ENCODE measurements at regions not wholly inside any gene's neighbourhood (a gene's known extent, or its start where the extent isn't known, plus 50 kb on each side); places are given as distances from the start of the nearest gene placed in this dataset.

DNA sequence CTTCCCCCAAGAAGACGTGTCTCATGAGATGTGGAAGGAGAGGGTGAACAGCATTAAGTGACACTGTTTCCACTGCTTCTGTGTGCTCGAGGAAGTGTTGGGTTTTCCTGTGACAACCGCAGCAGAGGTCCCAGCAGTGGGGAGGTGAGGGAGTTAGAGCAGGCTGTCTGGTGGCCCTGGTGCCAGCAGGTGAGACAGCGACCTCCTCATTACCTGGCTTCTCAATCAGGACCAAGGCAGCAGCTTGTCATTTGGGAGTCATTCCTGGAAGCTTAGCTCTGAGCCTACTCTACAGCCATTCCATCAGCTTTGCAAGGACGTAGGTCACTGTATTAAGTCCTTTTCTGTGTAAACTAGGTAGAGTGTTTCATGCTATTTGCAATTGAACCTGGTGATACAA lies 63.3 kb upstream of the RGMA start:
- H3K4me3 Mint-ChIP-seq: no peak overlapping the region
- peaks cover 18 to 42% of the 10 kb centered on the region in 2 donors for H3K27me3 Mint-ChIP-seq
- H3K4me1 Mint-ChIP-seq: no peaks in the 10 kb centered on the region
- DNase-seq (no peak), ATAC-seq (replicated peaks) (no peak)
- no peaks in the 10 kb centered on the region for H3K36me3 Mint-ChIP-seq
- no peak overlapping the region for H3K27ac Mint-ChIP-seq
- peaks cover 4% of the 10 kb centered on the region in 2 donors for H3K9me3 Mint-ChIP-seq

DNA sequence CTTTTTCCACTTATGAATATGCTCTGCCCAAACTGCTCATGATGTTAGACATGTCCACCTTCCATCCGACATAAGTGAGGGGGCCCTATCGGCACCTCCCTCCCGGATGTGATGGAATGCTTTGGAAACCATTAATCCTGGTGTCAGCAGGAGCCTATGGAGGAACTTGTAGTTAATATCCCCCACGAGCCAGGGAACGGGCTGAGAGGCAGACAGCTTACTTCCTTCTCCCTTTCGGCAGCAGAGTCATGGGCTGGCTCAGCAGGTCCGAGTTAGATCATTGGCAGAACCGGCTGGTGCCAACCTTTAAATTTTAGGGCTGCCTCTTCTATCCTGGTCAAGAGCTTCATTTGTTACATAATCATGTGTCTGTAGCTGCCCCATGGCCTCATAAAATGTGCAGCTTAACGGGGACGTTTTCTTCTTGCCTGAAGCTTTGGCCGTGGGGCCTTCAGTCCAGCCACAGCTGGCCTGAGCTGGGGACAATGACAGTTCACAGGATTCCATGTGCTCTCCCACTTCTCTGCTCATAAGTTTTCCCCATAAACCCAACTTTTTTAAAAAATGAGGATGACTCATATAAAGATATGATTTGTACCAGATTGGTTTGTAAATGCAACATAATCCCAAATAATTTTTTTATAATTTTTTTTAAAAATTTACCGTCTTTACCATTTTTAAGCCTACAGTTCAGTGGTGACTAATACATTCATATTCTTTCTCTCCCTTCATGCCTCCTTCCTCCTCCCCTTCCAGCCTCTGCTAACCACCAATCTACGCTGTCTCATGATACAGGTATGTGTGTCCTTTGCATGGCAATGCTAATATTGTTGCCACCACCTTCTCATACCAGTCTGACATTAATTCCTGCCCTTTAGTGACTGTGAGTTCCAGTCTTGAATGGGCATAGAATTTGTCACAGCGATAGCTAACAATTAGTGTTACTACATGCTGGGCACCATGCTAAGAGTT lies 62.2 kb upstream of the RGMA start:
- H3K27ac Mint-ChIP-seq: no peak overlapping the region
- no peaks in the 10 kb centered on the region for H3K4me1 Mint-ChIP-seq
- ATAC-seq (replicated peaks) (no peak), DNase-seq (no peak)
- no peak overlapping the region for H3K4me3 Mint-ChIP-seq
- H3K36me3 Mint-ChIP-seq: no peaks in the 10 kb centered on the region
- peaks cover 18 to 42% of the 10 kb centered on the region in 2 donors for H3K27me3 Mint-ChIP-seq
- peaks cover 4% of the 10 kb centered on the region in 2 donors for H3K9me3 Mint-ChIP-seq

DNA sequence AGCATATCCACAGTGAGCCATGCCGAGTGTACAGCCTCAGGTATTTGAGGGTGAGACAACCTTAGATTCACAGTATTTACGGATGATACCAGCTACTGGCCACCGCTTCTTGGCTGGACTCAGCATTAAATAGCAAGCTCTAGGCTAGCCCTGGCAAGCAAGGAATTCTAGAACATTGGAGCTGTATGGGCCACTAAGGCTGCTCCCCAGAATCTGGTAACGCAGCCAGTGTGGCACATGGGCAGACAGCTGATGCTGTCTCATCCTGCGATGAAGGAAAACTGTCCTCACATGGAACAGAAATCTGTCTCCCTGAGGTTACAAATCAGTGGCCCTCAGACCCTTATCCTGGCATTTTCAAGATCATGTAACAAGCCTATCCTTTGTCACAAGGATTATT lies 57.6 kb upstream of the RGMA start:
- DNase-seq: no peak
- ATAC-seq (replicated peaks): no peak
- no peaks in the 10 kb centered on the region for H3K36me3 Mint-ChIP-seq
- H3K4me3 Mint-ChIP-seq: no peak overlapping the region
- H3K27ac Mint-ChIP-seq: no peak overlapping the region
- H3K4me1 Mint-ChIP-seq: no peaks in the 10 kb centered on the region
- H3K27me3 Mint-ChIP-seq: peaks cover 17 to 35% of the 10 kb centered on the region in 2 donors
- peaks cover 0 to 4% of the 10 kb centered on the region in 2 donors for H3K9me3 Mint-ChIP-seq

GRCh38 chr15:93146196-93146595 lies 57.2 kb upstream of the RGMA start:
- H3K4me1 Mint-ChIP-seq: no peaks in the 10 kb centered on the region
- no peak overlapping the region for H3K4me3 Mint-ChIP-seq
- no peak for DNase-seq
- no peak for ATAC-seq (replicated peaks)
- peaks cover 0 to 4% of the 10 kb centered on the region in 2 donors for H3K9me3 Mint-ChIP-seq
- no peak overlapping the region for H3K27ac Mint-ChIP-seq
- no peaks in the 10 kb centered on the region for H3K36me3 Mint-ChIP-seq
- peaks cover 14 to 31% of the 10 kb centered on the region in 2 donors for H3K27me3 Mint-ChIP-seq

DNA sequence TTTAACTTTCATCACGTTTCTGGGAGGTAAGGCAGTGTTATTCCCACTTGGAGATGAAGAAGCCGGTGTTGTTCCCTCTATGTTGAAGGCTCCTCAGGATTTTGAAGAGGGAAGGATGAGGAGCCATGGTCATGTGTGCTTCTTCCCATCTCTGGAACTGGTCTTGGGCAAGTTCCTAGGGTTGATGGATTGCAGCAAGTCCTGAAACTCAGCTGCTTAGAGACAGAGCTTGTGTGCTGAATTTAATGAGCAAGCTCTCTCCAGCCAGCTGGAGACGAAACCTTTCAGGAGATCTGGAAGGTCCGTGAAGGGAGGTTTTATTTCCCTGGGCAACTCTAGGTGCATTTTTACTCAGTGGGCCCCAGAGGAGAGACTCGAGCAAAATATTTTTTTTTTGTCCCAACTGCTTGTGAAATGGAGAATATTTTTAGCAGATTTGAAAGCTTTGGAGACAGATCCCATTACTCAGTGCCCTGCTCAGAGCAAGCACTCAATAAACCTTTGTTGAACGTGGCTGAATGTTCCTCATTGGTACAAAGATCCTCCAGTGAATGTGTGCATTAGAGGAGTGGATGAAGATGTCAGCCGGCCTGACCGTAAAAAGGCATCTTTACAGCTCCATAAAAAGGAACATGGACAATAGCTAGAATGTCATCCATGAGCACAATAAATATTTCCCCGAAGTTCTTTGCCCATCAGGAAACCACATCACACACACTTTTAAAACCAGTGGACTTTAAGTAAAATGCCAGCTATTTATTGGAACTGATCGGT lies 55.6 kb upstream of the RGMA start:
- no peak for ATAC-seq (replicated peaks)
- DNase-seq: no peak
- peaks cover 0 to 4% of the 10 kb centered on the region in 2 donors for H3K9me3 Mint-ChIP-seq
- no peaks in the 10 kb centered on the region for H3K4me1 Mint-ChIP-seq
- no peaks in the 10 kb centered on the region for H3K36me3 Mint-ChIP-seq
- H3K27me3 Mint-ChIP-seq: peaks cover 5 to 17% of the 10 kb centered on the region in 2 donors
- H3K27ac Mint-ChIP-seq: no peak overlapping the region
- no peak overlapping the region for H3K4me3 Mint-ChIP-seq

DNA sequence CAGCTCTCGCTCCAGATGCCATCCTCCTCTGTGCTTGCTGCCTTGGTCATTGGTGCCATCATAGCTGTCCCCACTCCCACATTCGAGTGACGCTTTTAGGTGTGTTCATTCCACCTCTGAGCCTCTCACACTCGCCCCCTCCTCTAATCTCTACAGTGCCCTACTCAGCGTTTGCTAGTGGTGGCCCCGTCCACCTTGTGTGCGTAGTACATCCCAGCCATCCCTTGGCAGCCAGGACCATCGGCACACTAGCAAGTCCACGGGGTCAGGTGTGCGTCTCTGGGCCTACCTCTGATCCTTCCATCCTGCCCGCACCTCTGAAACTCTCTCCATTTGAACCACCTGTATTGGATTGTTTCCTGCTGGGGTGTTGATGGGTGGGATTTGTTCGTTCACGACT lies 54.2 kb upstream of the RGMA start:
- no peak overlapping the region for H3K4me3 Mint-ChIP-seq
- peaks cover 5 to 11% of the 10 kb centered on the region in 2 donors for H3K27me3 Mint-ChIP-seq

GRCh38 chr15:93141371-93141794 lies 52.4 kb upstream of the RGMA start:
- no peaks in the 10 kb centered on the region for H3K4me1 Mint-ChIP-seq
- ATAC-seq (replicated peaks) (peak; percentile 72 to 77), DNase-seq (no peak)
- H3K36me3 Mint-ChIP-seq: no peaks in the 10 kb centered on the region
- H3K9me3 Mint-ChIP-seq: no peaks in the 10 kb centered on the region
- H3K27me3 Mint-ChIP-seq: peaks cover 8 to 11% of the 10 kb centered on the region in 2 donors
- H3K27ac Mint-ChIP-seq: no peak overlapping the region
- H3K4me3 Mint-ChIP-seq: no peak overlapping the region

More for the DNA sequence above, 54.2 kb upstream of the RGMA start:
- DNase-seq: no peak
- ATAC-seq (replicated peaks): no peak
- no peaks in the 10 kb centered on the region for H3K36me3 Mint-ChIP-seq
- H3K9me3 Mint-ChIP-seq: no peaks in the 10 kb centered on the region
- no peak overlapping the region for H3K27ac Mint-ChIP-seq
- H3K4me1 Mint-ChIP-seq: no peaks in the 10 kb centered on the region

DNA sequence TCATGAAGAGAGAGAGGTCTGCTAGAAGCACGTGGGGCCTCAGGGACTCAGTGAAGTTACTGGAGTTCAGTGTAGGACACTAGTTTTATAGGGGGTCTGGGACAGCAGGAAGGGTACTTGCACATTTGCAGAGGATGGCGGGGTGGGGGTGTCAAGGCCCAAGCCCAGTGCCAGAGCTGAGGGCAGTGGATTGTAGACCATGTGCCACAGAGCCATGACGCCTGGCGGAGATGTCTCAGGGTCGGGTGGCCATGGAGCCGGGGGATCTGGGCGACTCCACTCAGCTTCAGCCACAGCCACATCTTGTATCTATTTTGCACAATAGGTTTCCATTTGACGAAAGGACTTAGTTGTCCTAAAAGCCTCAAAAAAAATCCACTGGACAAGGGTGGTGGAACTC lies 50.4 kb upstream of the RGMA start:
- no peaks in the 10 kb centered on the region for H3K36me3 Mint-ChIP-seq
- no peaks in the 10 kb centered on the region for H3K9me3 Mint-ChIP-seq
- ATAC-seq (replicated peaks) (no peak), DNase-seq (no peak)
- no peak overlapping the region for H3K4me3 Mint-ChIP-seq
- H3K27ac Mint-ChIP-seq: no peak overlapping the region
- no peaks in the 10 kb centered on the region for H3K4me1 Mint-ChIP-seq
- H3K27me3 Mint-ChIP-seq: peaks cover 8 to 12% of the 10 kb centered on the region in 2 donors

- Mint-ChIP-seq H3K9me3 (no peaks in the 10 kb centered on the region), H3K4me1 (no peaks in the 10 kb centered on the region), H3K27me3 (peaks cover 7 to 12% of the 10 kb centered on the region in 2 donors), H3K4me3 (no peak overlapping the region), H3K36me3 (no peaks in the 10 kb centered on the region), H3K27ac (no peak overlapping the region)
- no peak for ATAC-seq (replicated peaks)
- DNase-seq: no peak
Measured at GRCh38 chr15:93138681-93139250, 49.8 kb upstream of the RGMA start.

Data from stimulated activated naive B cell treated with anti-CD40 and anti-IgM and Interleukin-4, amounts not matched to agents 10 μg/mL and 1 μg/mL and 100 μg/mL, for 72 hours (primary cell).